ENCODE measurements at regions not wholly inside any gene's neighbourhood (a gene's known extent, or its start where the extent isn't known, plus 50 kb on each side); places are given as distances from the start of the nearest gene placed in this dataset.
A peak's percentile ranks its signal among the peaks of the same experiment; 100 is the strongest.

DNA sequence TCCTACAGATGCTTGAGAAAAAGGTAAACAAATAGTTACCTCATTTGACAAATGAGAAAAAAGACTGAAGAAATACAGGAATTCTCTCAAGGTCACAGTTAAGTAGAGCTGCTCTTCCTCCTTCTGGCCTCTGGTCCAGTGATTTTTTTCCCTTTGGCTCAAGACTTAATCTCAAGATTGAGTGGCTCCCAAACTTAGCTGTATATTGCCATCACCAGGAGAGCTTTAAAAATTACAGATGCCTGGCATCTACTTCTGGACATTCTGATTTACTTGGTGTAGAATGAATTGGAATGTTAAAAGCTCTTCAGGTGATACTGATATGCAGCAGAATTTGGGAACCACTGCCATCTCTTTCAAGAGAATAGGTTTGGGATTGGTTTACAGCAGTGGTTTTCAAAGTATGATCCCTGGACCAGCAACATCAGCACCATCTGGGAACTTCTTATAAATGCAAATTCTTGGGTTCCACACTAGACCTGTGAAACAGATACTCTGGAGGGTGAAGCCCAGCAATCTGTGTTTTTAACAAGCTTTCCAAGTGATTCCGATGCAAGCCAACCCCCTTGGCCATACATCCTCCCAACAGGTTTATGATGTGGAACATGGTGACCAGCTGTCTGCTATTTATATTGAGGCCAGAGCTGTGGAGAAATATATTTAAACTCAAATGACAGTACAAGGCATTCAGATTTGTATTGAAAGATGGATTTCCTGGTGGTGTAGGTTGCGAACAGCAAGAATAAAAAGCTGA, 333.0 kb upstream of the RARB start:
- H3K9me3 ChIP-seq (ENCODE audit: control insufficient read depth, insufficient read depth, low read depth, low read length) = no peaks in the 10 kb centered on the region
- TF ChIP-seq, protein P1, sequence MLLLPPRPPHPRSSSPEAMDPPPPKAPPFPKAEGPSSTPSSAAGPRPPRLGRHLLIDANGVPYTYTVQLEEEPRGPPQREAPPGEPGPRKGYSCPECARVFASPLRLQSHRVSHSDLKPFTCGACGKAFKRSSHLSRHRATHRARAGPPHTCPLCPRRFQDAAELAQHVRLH (tag by site-specific recombination; IDR thresholded peaks at IDR 0.05) = no peak
- TF ChIP-seq FEZF1 (tag by site-specific recombination; IDR thresholded peaks at IDR 0.05) (no peak), EGR2 (tag by site-specific recombination; IDR thresholded peaks at IDR 0.05; ENCODE audit: low read depth) (no peak), KLF1 (tag by site-specific recombination; IDR thresholded peaks at IDR 0.05) (no peak), ZNF202 (tag by site-specific recombination; IDR thresholded peaks at IDR 0.05; ENCODE audit: borderline replicate concordance) (no peak), ZBTB20 (tag by site-specific recombination; IDR thresholded peaks at IDR 0.05) (peak; percentile 45; the same call in 1 of the 2 replicates), OSR2 (tag by site-specific recombination; IDR thresholded peaks at IDR 0.05) (no peak), ZNF791 (tag by site-specific recombination; IDR thresholded peaks at IDR 0.05) (no peak), ZSCAN16 (tag by site-specific recombination; IDR thresholded peaks at IDR 0.05) (no peak), ZNF335 (tag by site-specific recombination; conservative IDR thresholded peaks at IDR 0.05) (no peak), RBAK (tag by site-specific recombination; IDR thresholded peaks at IDR 0.05) (no peak), ZBTB26 (tag by site-specific recombination; optimal IDR thresholded peaks at IDR 0.05) (no peak), MYNN (tag by site-specific recombination; IDR thresholded peaks at IDR 0.05; ENCODE audit: borderline replicate concordance) (no peak), CTCF (tag by site-specific recombination; IDR thresholded peaks at IDR 0.05) (peak; percentile 71)
- POLR2A ChIA-PET = no interaction called here
- CTCF ChIA-PET = no interaction called here
- H3K27ac ChIP-seq (ENCODE audit: extremely low read depth, low read depth, low read length) = no peak overlapping the region
- no peaks in the 10 kb centered on the region for H3K4me1 ChIP-seq (ENCODE audit: control insufficient read depth, insufficient read depth, low read length)
- no peak overlapping the region for H3K4me3 ChIP-seq (ENCODE audit: low read depth, low read length)
- no peaks in the 10 kb centered on the region for H3K36me3 ChIP-seq (ENCODE audit: control insufficient read depth in 2 of 2, insufficient read depth in 1 of 2, low read length in 2 of 2)

DNA sequence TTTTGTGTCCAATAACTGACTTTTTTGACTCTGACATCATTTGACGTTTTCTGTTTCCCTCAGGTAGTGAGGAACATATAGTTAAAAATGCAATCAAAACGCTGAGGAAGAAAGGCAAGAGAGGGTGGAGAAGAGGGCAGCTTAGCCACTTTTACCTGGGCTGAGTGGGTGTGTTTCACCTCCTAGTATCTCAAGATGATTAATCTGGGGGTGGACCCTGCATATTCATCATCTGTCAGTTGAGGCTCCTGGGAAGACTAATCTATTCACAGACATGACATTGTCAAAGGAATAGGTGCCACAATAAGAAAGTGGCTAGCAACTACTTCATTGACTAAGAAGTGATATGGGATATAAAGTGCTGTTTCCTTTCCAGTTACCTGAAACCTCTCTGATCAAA, 331.5 kb upstream of the RARB start:
- POLR2A ChIA-PET = no interaction called here
- CTCF ChIA-PET = interaction anchor here (0.6 kb wide), 1 partner anchor 14 kb away, joined by 3 read pairs; no protein-coding TSS in a partner anchor
- Histone ChIP-seq H3K27ac (ENCODE audit: extremely low read depth, low read depth, low read length) (no peak overlapping the region), H3K4me1 (ENCODE audit: control insufficient read depth, insufficient read depth, low read length) (no peaks in the 10 kb centered on the region), H3K4me3 (ENCODE audit: low read depth, low read length) (no peak overlapping the region), H3K36me3 (ENCODE audit: control insufficient read depth in 2 of 2, insufficient read depth in 1 of 2, low read length in 2 of 2) (no peaks in the 10 kb centered on the region), H3K9me3 (ENCODE audit: control insufficient read depth, insufficient read depth, low read depth, low read length) (no peaks in the 10 kb centered on the region)
- TF ChIP-seq, protein P2, sequence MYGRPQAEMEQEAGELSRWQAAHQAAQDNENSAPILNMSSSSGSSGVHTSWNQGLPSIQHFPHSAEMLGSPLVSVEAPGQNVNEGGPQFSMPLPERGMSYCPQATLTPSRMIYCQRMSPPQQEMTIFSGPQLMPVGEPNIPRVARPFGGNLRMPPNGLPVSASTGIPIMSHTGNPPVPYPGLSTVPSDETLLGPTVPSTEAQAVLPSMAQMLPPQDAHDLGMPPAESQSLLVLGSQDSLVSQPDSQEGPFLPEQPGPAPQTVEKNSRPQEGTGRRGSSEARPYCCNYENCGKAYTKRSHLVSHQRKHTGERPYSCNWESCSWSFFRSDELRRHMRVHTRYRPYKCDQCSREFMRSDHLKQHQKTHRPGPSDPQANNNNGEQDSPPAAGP (tag by site-specific recombination; IDR thresholded peaks at IDR 0.05) = no peak
- no peak for TF ChIP-seq ZEB2 (tag by site-specific recombination; IDR thresholded peaks at IDR 0.05)

GRCh38 chr3:25097023-25097422, 331.0 kb upstream of the RARB start:
- H3K36me3 ChIP-seq (ENCODE audit: control insufficient read depth in 2 of 2, insufficient read depth in 1 of 2, low read length in 2 of 2) = no peaks in the 10 kb centered on the region
- ChIA-PET CTCF (interaction anchor here (0.6 kb wide), 1 partner anchor 14 kb away, joined by 3 read pairs; no protein-coding TSS in a partner anchor), POLR2A (no interaction called here)
- no peaks in the 10 kb centered on the region for H3K9me3 ChIP-seq (ENCODE audit: control insufficient read depth, insufficient read depth, low read depth, low read length)
- H3K4me1 ChIP-seq (ENCODE audit: control insufficient read depth, insufficient read depth, low read length) = no peaks in the 10 kb centered on the region
- H3K27ac ChIP-seq (ENCODE audit: extremely low read depth, low read depth, low read length) = no peak overlapping the region
- H3K4me3 ChIP-seq (ENCODE audit: low read depth, low read length) = no peak overlapping the region
- no peak for TF ChIP-seq INSM2 (tag by site-specific recombination; IDR thresholded peaks at IDR 0.05)
- no peak for TF ChIP-seq ZSCAN16 (tag by site-specific recombination; IDR thresholded peaks at IDR 0.05)
- no peak for TF ChIP-seq ZNF549 (tag by site-specific recombination; IDR thresholded peaks at IDR 0.05)
- no peak for TF ChIP-seq ZNF626 (tag by site-specific recombination; IDR thresholded peaks at IDR 0.05)
- no peak for TF ChIP-seq ZNF2 (tag by site-specific recombination; IDR thresholded peaks at IDR 0.05)
- no peak for TF ChIP-seq SP2 (tag by site-specific recombination; IDR thresholded peaks at IDR 0.05)
- no peak for TF ChIP-seq GFI1B (tag by site-specific recombination; IDR thresholded peaks at IDR 0.05)
- no peak for TF ChIP-seq ZNF350 (tag by site-specific recombination; IDR thresholded peaks at IDR 0.05)
- no peak for TF ChIP-seq SALL2 (tag by site-specific recombination; IDR thresholded peaks at IDR 0.05; ENCODE audit: borderline replicate concordance)

Measured in HEK293 (cell line).